GM12875 (cell line): ENCODE measurements at regions not wholly inside any gene's neighbourhood (a gene's known extent, or its start where the extent isn't known, plus 50 kb on each side); places are given as distances from the start of the nearest gene placed in this dataset.
"Not testable (repeated sequence)": the region's sequence is repeated elsewhere in the genome, so short reads cannot be mapped to it uniquely, and the experiment has no call there.

ENCODE experiments used
- H3K4me3 ChIP-seq: one replicate; pipeline ENCODE4 v1.5.1; 2011; ENCODE audit warnings: low read depth, low read length, control low read depth
- CTCF ChIP-seq: IDR thresholded peaks from 2 replicates; pipeline ENCODE4 v1.5.1; 2011; ENCODE audit warnings: low read depth, mild to moderate bottlenecking, control low read depth, inconsistent platforms, low read length, moderate library complexity, borderline replicate concordance; ENCODE audit not compliant: insufficient read depth

GRCh38 chr9:715300-715699 is 126.2 kb upstream of the DMRT1 start:
- H3K4me3 ChIP-seq: no peak overlapping the region
- no peak for TF ChIP-seq CTCF

- TF ChIP-seq CTCF: no peak
- no peak overlapping the region for H3K4me3 ChIP-seq
Observed at GRCh38 chr9:715743-716400, 125.6 kb upstream of the DMRT1 start.

GRCh38 chr9:717722-718121 is 123.8 kb upstream of the DMRT1 start:
- no peak for TF ChIP-seq CTCF

GRCh38 chr9:720239-720881 is 121.1 kb upstream of the DMRT1 start:
- no peak for TF ChIP-seq CTCF
- H3K4me3 ChIP-seq: no peak overlapping the region

More at GRCh38 chr9:717722-718121, 123.8 kb upstream of the DMRT1 start:
- no peak overlapping the region for H3K4me3 ChIP-seq

- no peak for TF ChIP-seq CTCF
- H3K4me3 ChIP-seq: no peak overlapping the region
Observed at GRCh38 chr9:722388-722980, 119.0 kb upstream of the DMRT1 start.

- H3K4me3 ChIP-seq: not testable (repeated sequence)
Observed at GRCh38 chr9:724461-724860, 117.0 kb upstream of the DMRT1 start.

- no peak for TF ChIP-seq CTCF
- H3K4me3 ChIP-seq: no peak overlapping the region
Observed at GRCh38 chr9:726005-726404, 115.5 kb upstream of the DMRT1 start.

- TF ChIP-seq CTCF: no peak
- H3K4me3 ChIP-seq: no peak overlapping the region
Observed at GRCh38 chr9:727767-728166, 113.7 kb upstream of the DMRT1 start.
